ENCODE measurements at regions not wholly inside any gene's neighbourhood (a gene's known extent, or its start where the extent isn't known, plus 50 kb on each side); places are given as distances from the start of the nearest gene placed in this dataset.

DNA sequence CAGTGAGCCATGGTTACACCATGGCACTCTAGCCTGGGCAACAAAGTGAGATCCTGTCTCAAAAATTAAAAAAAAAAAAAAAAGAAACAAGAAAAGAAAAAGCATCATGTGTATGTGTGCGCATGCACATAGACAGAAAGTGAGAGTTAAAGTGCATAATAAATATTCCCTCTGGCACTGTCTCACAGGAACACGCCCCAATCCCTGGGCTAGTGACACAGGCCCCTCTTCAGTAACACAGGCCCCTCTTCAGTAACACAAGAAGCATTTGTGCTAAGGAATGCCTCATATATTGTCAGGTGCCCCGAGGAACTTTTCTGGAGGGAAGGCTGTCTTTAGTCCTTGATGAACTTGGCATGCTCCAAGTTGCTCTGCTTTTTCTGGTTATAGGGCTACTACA is 57.5 kb downstream of the RPL27A start:
- H3K4me1 ChIP-seq (ENCODE audit: control insufficient read depth, insufficient read depth, low read length) = peaks cover under 1% of the 10 kb centered on the region; the same call in 1 of the 2 replicates
- no peaks in the 10 kb centered on the region for H3K9me3 ChIP-seq (ENCODE audit: control insufficient read depth, insufficient read depth, low read depth, low read length)
- no peak overlapping the region for H3K4me3 ChIP-seq (ENCODE audit: low read depth, low read length)
- no peaks in the 10 kb centered on the region for H3K36me3 ChIP-seq (ENCODE audit: control insufficient read depth, insufficient read depth, low read length)
- H3K27me3 ChIP-seq (ENCODE audit: control insufficient read depth, insufficient read depth, low read length) = no peaks in the 10 kb centered on the region
- no peak overlapping the region for H3K27ac ChIP-seq (ENCODE audit: low read depth, low read length)
- no peak overlapping the region for H3K9ac ChIP-seq (ENCODE audit: low read length)

DNA sequence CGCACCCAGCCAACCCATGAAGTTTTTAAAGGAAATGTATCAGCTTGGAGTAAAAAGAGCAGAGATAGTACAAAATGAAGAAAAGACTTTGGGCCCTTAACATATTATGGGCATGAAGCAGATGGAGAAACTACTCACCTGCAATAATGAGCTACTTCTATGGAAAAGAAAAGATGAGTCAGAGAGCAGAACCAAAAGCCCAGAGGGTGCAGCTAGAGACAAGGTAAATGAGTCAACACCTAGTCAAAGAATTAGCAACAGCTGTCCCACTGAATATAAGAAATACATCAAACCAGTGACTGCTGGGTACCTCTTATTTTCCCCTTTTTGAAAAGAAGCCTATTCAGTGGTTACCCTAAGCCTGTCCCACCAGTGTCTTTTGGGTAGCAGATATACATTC is 61.8 kb downstream of the RPL27A start:
- Histone ChIP-seq H3K4me1 (ENCODE audit: control insufficient read depth, insufficient read depth, low read length) (peaks cover 12% of the 10 kb centered on the region; the same call in 1 of the 2 replicates), H3K4me3 (ENCODE audit: low read depth, low read length) (no peak overlapping the region), H3K9me3 (ENCODE audit: control insufficient read depth, insufficient read depth, low read depth, low read length) (no peaks in the 10 kb centered on the region), H3K27me3 (ENCODE audit: control insufficient read depth, insufficient read depth, low read length) (no peaks in the 10 kb centered on the region), H3K9ac (ENCODE audit: low read length) (no peak overlapping the region), H3K27ac (ENCODE audit: low read depth, low read length) (no peak overlapping the region), H3K36me3 (ENCODE audit: control insufficient read depth, insufficient read depth, low read length) (no peaks in the 10 kb centered on the region)

DNA sequence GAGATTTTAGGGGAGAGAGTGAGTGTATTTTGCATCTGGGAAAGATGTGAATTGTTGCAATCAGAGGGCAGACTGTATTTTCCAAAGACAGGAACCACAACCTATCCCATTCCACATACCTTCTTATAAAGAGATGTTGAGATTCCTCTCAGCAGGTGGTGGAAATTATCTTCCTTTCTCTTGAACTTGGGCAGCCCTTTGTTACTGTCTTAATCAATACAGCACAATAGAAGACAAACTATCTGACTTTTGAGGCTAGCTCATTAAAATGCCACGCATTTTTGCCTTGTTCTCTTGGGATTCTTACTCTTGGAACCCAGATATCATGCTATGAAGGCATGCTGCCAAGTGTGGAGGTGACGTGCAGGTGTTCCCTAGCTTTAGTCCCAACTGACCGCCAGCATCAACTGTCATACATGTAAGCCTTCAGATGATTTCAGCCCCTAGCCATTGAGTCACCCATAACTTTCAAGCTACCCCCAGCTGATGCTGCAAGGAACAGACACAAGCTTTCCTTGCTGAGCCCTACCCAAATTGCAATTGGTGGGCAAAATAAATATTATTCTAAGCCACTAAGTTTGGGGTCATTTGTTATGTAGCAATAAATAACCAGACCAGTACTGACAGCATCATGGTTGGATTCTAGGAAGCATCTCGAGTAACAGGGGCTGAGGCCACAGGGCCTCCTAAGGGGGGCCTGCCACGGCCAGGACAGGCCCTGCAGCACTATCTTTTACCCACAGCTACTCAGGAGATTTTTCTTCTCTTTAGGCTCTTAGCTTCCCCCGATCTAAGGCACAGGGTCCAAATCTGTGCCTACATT is 63.0 kb downstream of the RPL27A start:
- no peaks in the 10 kb centered on the region for H3K36me3 ChIP-seq (ENCODE audit: control insufficient read depth, insufficient read depth, low read length)
- H3K4me1 ChIP-seq (ENCODE audit: control insufficient read depth, insufficient read depth, low read length) = peaks cover 12% of the 10 kb centered on the region; the same call in 1 of the 2 replicates
- no peak overlapping the region for H3K27ac ChIP-seq (ENCODE audit: low read depth, low read length)
- H3K9me3 ChIP-seq (ENCODE audit: control insufficient read depth, insufficient read depth, low read depth, low read length) = no peaks in the 10 kb centered on the region
- no peak overlapping the region for H3K9ac ChIP-seq (ENCODE audit: low read length)
- no peak overlapping the region for H3K4me3 ChIP-seq (ENCODE audit: low read depth, low read length)
- no peaks in the 10 kb centered on the region for H3K27me3 ChIP-seq (ENCODE audit: control insufficient read depth, insufficient read depth, low read length)

DNA sequence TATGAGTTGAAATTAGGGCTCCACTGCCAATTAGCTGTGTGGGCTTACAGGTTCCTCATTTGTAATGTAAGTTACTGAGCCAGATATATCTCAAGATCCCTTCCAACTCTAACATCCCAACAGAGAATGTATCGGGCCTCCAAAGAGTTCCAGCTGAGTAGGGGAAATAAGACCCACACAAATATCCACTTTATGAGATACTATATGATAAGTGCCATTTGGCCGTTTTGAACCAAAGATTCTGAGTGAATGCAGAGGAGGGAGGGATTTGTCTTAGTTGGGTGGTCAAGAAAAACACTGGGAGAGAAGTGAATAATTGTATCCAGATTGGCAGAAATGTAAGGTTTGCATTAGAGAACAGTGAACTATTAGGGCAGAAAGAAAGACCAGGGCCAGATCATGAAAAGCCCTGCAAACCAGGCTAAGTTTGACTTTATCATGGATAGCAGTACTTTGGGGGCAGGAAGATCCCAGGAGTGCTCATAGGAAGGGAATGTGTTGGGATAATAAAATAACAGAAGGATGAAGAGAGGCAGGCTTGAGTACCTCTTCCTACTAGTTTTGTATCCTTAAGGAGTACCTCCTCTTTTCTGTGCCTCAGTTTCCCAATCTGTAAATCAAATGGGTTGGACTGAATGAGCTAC is 63.9 kb downstream of the RPL27A start:
- no peaks in the 10 kb centered on the region for H3K36me3 ChIP-seq (ENCODE audit: control insufficient read depth, insufficient read depth, low read length)
- no peaks in the 10 kb centered on the region for H3K27me3 ChIP-seq (ENCODE audit: control insufficient read depth, insufficient read depth, low read length)
- H3K4me1 ChIP-seq (ENCODE audit: control insufficient read depth, insufficient read depth, low read length) = peaks cover 12% of the 10 kb centered on the region; the same call in 1 of the 2 replicates
- no peaks in the 10 kb centered on the region for H3K9me3 ChIP-seq (ENCODE audit: control insufficient read depth, insufficient read depth, low read depth, low read length)
- no peak overlapping the region for H3K9ac ChIP-seq (ENCODE audit: low read length)
- no peak overlapping the region for H3K4me3 ChIP-seq (ENCODE audit: low read depth, low read length)
- H3K27ac ChIP-seq (ENCODE audit: low read depth, low read length) = no peak overlapping the region

DNA sequence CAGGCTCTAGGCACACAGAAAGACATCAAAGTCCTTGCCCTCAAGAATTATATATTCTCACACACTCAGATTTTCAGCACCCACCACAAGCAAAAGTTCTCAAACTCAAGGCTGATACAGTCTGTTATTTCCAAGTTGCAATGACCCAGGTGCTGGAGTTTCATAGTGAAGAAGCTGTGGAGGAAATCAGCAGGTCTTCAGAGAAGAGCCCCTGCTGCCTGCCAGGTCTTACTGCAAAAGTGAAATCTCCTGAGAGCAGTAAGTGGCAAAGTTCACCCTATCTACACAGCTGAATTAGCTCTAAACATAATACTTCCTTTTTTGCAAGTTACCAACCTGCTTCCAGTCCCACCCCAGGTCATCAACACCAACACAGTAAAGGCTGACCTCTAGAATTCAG is 64.6 kb downstream of the RPL27A start:
- Histone ChIP-seq H3K27ac (ENCODE audit: low read depth, low read length) (no peak overlapping the region), H3K9me3 (ENCODE audit: control insufficient read depth, insufficient read depth, low read depth, low read length) (no peaks in the 10 kb centered on the region), H3K27me3 (ENCODE audit: control insufficient read depth, insufficient read depth, low read length) (no peaks in the 10 kb centered on the region), H3K4me3 (ENCODE audit: low read depth, low read length) (no peak overlapping the region), H3K4me1 (ENCODE audit: control insufficient read depth, insufficient read depth, low read length) (peaks cover 12% of the 10 kb centered on the region; the same call in 1 of the 2 replicates), H3K9ac (ENCODE audit: low read length) (no peak overlapping the region), H3K36me3 (ENCODE audit: control insufficient read depth, insufficient read depth, low read length) (no peaks in the 10 kb centered on the region)

DNA sequence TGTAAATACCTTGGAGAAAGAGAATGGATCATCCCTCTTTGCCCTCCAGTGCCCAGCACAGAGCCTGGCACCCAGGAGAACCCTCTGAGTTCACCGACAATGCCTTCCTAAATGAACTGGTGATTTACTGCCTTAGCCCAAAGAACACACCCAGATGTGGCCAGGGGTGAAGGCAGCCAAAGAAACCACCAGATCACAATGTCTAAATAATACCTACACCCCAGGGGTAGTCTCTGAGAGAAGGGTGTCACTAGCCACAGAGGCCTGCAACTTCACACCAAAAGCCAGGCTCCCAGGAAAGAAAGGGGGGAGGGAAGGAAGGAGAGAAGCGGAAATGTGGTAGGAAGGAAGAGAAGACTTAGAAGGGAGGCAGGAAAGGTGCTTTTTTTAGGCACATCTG is 65.7 kb downstream of the RPL27A start:
- no peak overlapping the region for H3K4me3 ChIP-seq (ENCODE audit: low read depth, low read length)
- no peaks in the 10 kb centered on the region for H3K36me3 ChIP-seq (ENCODE audit: control insufficient read depth, insufficient read depth, low read length)
- H3K9ac ChIP-seq (ENCODE audit: low read length) = no peak overlapping the region
- peaks cover 12% of the 10 kb centered on the region; the same call in 1 of the 2 replicates for H3K4me1 ChIP-seq (ENCODE audit: control insufficient read depth, insufficient read depth, low read length)
- H3K27ac ChIP-seq (ENCODE audit: low read depth, low read length) = no peak overlapping the region
- no peaks in the 10 kb centered on the region for H3K9me3 ChIP-seq (ENCODE audit: control insufficient read depth, insufficient read depth, low read depth, low read length)
- H3K27me3 ChIP-seq (ENCODE audit: control insufficient read depth, insufficient read depth, low read length) = no peaks in the 10 kb centered on the region

DNA sequence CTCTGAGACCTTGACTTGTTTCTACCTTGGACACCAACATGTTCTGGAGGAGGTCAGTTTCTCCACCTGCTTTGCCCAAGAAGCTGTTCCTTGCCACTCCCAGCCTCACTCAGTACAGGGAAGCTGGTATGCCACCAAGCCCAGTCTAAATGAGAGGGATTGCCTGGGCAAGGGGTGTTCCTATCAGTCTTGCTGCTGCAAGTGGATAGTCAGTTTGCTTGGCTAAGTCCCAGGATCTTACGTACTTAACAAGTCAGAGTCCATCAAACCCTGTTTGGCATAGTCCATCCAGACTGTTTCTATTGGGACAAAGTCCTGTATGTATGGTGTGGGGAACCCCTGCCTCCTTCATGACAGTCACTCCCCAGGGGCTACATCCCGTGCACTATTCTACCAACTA is 66.6 kb downstream of the RPL27A start:
- Histone ChIP-seq H3K27me3 (ENCODE audit: control insufficient read depth, insufficient read depth, low read length) (no peaks in the 10 kb centered on the region), H3K9ac (ENCODE audit: low read length) (no peak overlapping the region), H3K36me3 (ENCODE audit: control insufficient read depth, insufficient read depth, low read length) (no peaks in the 10 kb centered on the region), H3K4me3 (ENCODE audit: low read depth, low read length) (no peak overlapping the region), H3K9me3 (ENCODE audit: control insufficient read depth, insufficient read depth, low read depth, low read length) (no peaks in the 10 kb centered on the region), H3K27ac (ENCODE audit: low read depth, low read length) (no peak overlapping the region), H3K4me1 (ENCODE audit: control insufficient read depth, insufficient read depth, low read length) (peaks cover 12% of the 10 kb centered on the region; the same call in 1 of the 2 replicates)

DNA sequence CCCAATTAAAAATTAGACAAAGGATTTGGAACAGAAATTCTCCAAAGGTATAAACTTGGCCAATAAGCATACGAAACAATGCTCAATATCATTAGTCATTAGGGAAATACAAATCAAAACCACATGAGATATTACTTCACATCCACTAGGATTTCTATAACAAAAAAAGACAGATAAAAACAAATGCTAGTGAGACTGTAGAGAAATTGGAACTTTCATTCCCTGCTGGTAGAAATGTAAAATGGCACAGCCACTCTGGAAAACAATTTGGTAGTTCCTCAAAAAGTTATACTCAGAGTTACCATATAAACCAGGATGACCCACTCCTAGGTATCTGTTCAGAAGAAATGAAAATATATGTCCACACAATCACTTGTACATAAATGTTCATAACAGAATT is 71.6 kb downstream of the RPL27A start:
- Histone ChIP-seq H3K9ac (ENCODE audit: low read length) (no peak overlapping the region), H3K9me3 (ENCODE audit: control insufficient read depth, insufficient read depth, low read depth, low read length) (no peaks in the 10 kb centered on the region), H3K4me3 (ENCODE audit: low read depth, low read length) (no peak overlapping the region), H3K4me1 (ENCODE audit: control insufficient read depth, insufficient read depth, low read length) (no peaks in the 10 kb centered on the region; the same call in 1 of the 2 replicates), H3K36me3 (ENCODE audit: control insufficient read depth, insufficient read depth, low read length) (no peaks in the 10 kb centered on the region), H3K27me3 (ENCODE audit: control insufficient read depth, insufficient read depth, low read length) (no peaks in the 10 kb centered on the region), H3K27ac (ENCODE audit: low read depth, low read length) (no peak overlapping the region)

DNA sequence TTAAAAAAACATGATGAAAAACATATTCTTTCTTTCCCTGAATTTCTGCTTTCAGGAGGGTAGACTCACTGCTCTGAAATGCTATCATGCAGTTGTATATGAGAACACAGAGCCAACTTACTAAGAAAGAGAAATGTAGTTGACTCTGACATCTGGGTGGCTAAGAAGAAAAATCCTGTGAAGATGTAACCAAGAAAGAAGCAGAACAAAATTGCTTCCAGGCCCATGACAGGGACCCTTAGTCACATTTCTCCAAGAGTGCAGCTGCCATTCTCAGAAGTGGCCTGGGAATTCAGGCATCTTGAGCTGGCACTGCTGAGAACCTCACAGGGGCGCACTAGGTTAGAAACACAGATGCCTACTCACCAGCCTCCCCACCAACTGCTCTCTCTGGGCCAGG is 73.6 kb downstream of the RPL27A start:
- Histone ChIP-seq H3K4me3 (ENCODE audit: low read depth, low read length) (no peak overlapping the region), H3K9ac (ENCODE audit: low read length) (no peak overlapping the region), H3K27ac (ENCODE audit: low read depth, low read length) (no peak overlapping the region), H3K4me1 (ENCODE audit: control insufficient read depth, insufficient read depth, low read length) (no peaks in the 10 kb centered on the region; the same call in 1 of the 2 replicates), H3K27me3 (ENCODE audit: control insufficient read depth, insufficient read depth, low read length) (no peaks in the 10 kb centered on the region), H3K9me3 (ENCODE audit: control insufficient read depth, insufficient read depth, low read depth, low read length) (no peaks in the 10 kb centered on the region), H3K36me3 (ENCODE audit: control insufficient read depth, insufficient read depth, low read length) (no peaks in the 10 kb centered on the region)

DNA sequence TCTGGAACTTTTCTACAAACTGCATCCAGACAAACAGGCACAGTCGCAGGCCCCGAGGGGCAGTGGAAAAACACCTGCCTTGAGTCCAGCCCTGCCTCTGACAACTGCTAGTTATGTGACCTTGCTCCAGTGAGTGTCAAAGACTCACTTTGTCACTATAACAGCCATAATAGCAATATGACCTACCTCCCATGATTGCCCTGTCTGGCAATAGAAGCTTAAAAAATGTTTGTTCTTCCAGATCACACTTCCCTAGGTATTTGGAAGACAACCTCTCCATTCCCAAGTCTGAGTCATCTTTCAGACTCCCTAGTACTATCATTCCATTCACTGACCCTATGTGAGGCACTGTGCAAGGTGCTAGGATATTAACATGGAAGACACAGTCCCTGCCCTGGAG is 74.5 kb downstream of the RPL27A start:
- Histone ChIP-seq H3K27ac (ENCODE audit: low read depth, low read length) (no peak overlapping the region), H3K9ac (ENCODE audit: low read length) (no peak overlapping the region), H3K27me3 (ENCODE audit: control insufficient read depth, insufficient read depth, low read length) (no peaks in the 10 kb centered on the region)

DNA sequence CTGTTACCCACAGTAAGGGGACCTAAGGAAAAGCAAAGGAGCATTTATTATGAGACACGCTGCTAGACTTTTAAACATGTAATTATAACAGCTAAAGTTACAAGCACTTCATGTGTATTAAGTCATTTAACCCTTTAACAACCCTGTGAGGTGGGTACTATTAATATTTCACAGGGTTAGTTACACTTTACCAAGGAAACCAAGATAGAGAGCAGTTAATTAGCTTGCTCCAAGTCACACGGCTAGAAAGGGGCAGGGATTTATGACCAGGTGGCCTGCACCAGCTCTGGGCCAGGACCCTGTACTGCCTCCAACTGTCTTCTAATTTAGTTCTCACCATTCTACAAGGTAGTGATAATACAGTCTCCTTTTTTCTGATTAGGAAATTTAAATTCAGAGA is 74.9 kb downstream of the RPL27A start:
- no peak overlapping the region for H3K27ac ChIP-seq (ENCODE audit: low read depth, low read length)
- no peaks in the 10 kb centered on the region for H3K27me3 ChIP-seq (ENCODE audit: control insufficient read depth, insufficient read depth, low read length)
- H3K36me3 ChIP-seq (ENCODE audit: control insufficient read depth, insufficient read depth, low read length) = no peaks in the 10 kb centered on the region
- no peaks in the 10 kb centered on the region; the same call in 1 of the 2 replicates for H3K4me1 ChIP-seq (ENCODE audit: control insufficient read depth, insufficient read depth, low read length)
- H3K9me3 ChIP-seq (ENCODE audit: control insufficient read depth, insufficient read depth, low read depth, low read length) = no peaks in the 10 kb centered on the region
- no peak overlapping the region for H3K4me3 ChIP-seq (ENCODE audit: low read depth, low read length)
- no peak overlapping the region for H3K9ac ChIP-seq (ENCODE audit: low read length)

More for the DNA sequence above, 74.5 kb downstream of the RPL27A start:
- Histone ChIP-seq H3K36me3 (ENCODE audit: control insufficient read depth, insufficient read depth, low read length) (no peaks in the 10 kb centered on the region), H3K9me3 (ENCODE audit: control insufficient read depth, insufficient read depth, low read depth, low read length) (no peaks in the 10 kb centered on the region), H3K4me3 (ENCODE audit: low read depth, low read length) (no peak overlapping the region), H3K4me1 (ENCODE audit: control insufficient read depth, insufficient read depth, low read length) (no peaks in the 10 kb centered on the region; the same call in 1 of the 2 replicates)

All from HUES6 (cell line).